ENCODE measurements at regions not wholly inside any gene's neighbourhood (a gene's known extent, or its start where the extent isn't known, plus 50 kb on each side); places are given as distances from the start of the nearest gene placed in this dataset.

- no peak for TF ChIP-seq CTCF (conservative IDR thresholded peaks at IDR 0.05; ENCODE audit: low read depth, low read length)
- CTCF ChIA-PET, result no interaction called here
- intact Hi-C loops (cut with micrococcal nuclease), result no loop called here
These were observed 269.2 kb upstream of the LRTM1 start for GRCh38 chr3:55197021-55197420.

GRCh38 chr3:55196495-55196894 is 268.6 kb upstream of the LRTM1 start:
- Histone ChIP-seq H2AFZ (ENCODE audit: low read length) (no peak overlapping the region), H3K27ac (ENCODE audit: low read length) (no peak overlapping the region), H3K4me1 (ENCODE audit: insufficient read depth, low read length) (no peaks in the 10 kb centered on the region), H4K20me1 (ENCODE audit: low read length) (no peaks in the 10 kb centered on the region), H3K4me3 (ENCODE audit: low read length) (no peak overlapping the region), H3K27me3 (ENCODE audit: low read length) (peaks cover 9% of the 10 kb centered on the region; the same call in 1 of the 2 replicates), H3K9me2 (replicated peaks; ENCODE audit: low read length) (no peaks in the 10 kb centered on the region), H3K79me2 (ENCODE audit: low read length) (no peaks in the 10 kb centered on the region), H3K4me2 (ENCODE audit: low read length) (no peak overlapping the region), H3K9ac (ENCODE audit: low read length) (no peak overlapping the region), H3K36me3 (ENCODE audit: low read depth, low read length) (no peaks in the 10 kb centered on the region), H3K9me3 (ENCODE audit: low read length) (no peaks in the 10 kb centered on the region), H3F3A (ENCODE audit: low read length, unreplicated experiment) (no peaks in the 10 kb centered on the region)
- no peak for DNase-seq
- ChIA-PET CTCF (no interaction called here), POLR2A (ENCODE audit: unreplicated experiment) (no interaction called here)
- intact Hi-C loops (cut with micrococcal nuclease), result no loop called here
- TF ChIP-seq EZH2phosphoT487 (IDR thresholded peaks at IDR 0.05; ENCODE audit: borderline replicate concordance, low read length) (no peak), EZH2 (IDR thresholded peaks at IDR 0.05; ENCODE audit: low read length, unreplicated experiment) (no peak), CTCF (conservative IDR thresholded peaks at IDR 0.05; ENCODE audit: low read depth, low read length) (no peak)
- ATAC-seq, result no peak
- no TSS peak for BruUV-seq (replicated peaks)

More at GRCh38 chr3:55197021-55197420, 269.2 kb upstream of the LRTM1 start:
- no peak for DNase-seq
- POLR2A ChIA-PET (ENCODE audit: unreplicated experiment), result no interaction called here
- no peak overlapping the region for H3K4me2 ChIP-seq (ENCODE audit: low read length)
- no peaks in the 10 kb centered on the region for H3K79me2 ChIP-seq (ENCODE audit: low read length)
- no peaks in the 10 kb centered on the region for H3K9me3 ChIP-seq (ENCODE audit: low read length)
- H3K9me2 ChIP-seq (replicated peaks; ENCODE audit: low read length), result no peaks in the 10 kb centered on the region
- BruUV-seq (replicated peaks), result no TSS peak
- H3K4me1 ChIP-seq (ENCODE audit: insufficient read depth, low read length), result no peaks in the 10 kb centered on the region
- H3K4me3 ChIP-seq (ENCODE audit: low read length), result no peak overlapping the region
- H3K36me3 ChIP-seq (ENCODE audit: low read depth, low read length), result no peaks in the 10 kb centered on the region
- H3K27ac ChIP-seq (ENCODE audit: low read length), result no peak overlapping the region
- H4K20me1 ChIP-seq (ENCODE audit: low read length), result no peaks in the 10 kb centered on the region
- peaks cover 9% of the 10 kb centered on the region; the same call in 1 of the 2 replicates for H3K27me3 ChIP-seq (ENCODE audit: low read length)
- H3K9ac ChIP-seq (ENCODE audit: low read length), result no peak overlapping the region
- ATAC-seq, result no peak
- H2AFZ ChIP-seq (ENCODE audit: low read length), result no peak overlapping the region
- no peaks in the 10 kb centered on the region for H3F3A ChIP-seq (ENCODE audit: low read length, unreplicated experiment)

GRCh38 chr3:55194376-55194775 is 266.5 kb upstream of the LRTM1 start:
- no peaks in the 10 kb centered on the region for H3K79me2 ChIP-seq (ENCODE audit: low read length)
- POLR2A ChIA-PET (ENCODE audit: unreplicated experiment), result no interaction called here
- BruUV-seq (replicated peaks), result no TSS peak

More at GRCh38 chr3:55194376-55194775, 266.5 kb upstream of the LRTM1 start:
- H3K9ac ChIP-seq (ENCODE audit: low read length), result no peak overlapping the region
- no peak for ATAC-seq
- TF ChIP-seq CTCF (conservative IDR thresholded peaks at IDR 0.05; ENCODE audit: low read depth, low read length) (no peak), EZH2 (IDR thresholded peaks at IDR 0.05; ENCODE audit: low read length, unreplicated experiment) (no peak), EZH2phosphoT487 (IDR thresholded peaks at IDR 0.05; ENCODE audit: borderline replicate concordance, low read length) (no peak)
- no peaks in the 10 kb centered on the region for H4K20me1 ChIP-seq (ENCODE audit: low read length)
- H3K27ac ChIP-seq (ENCODE audit: low read length), result no peak overlapping the region
- no peaks in the 10 kb centered on the region for H3F3A ChIP-seq (ENCODE audit: low read length, unreplicated experiment)
- no peak overlapping the region for H3K4me2 ChIP-seq (ENCODE audit: low read length)
- no peaks in the 10 kb centered on the region for H3K9me2 ChIP-seq (replicated peaks; ENCODE audit: low read length)
- H3K4me1 ChIP-seq (ENCODE audit: insufficient read depth, low read length), result no peaks in the 10 kb centered on the region
- H3K9me3 ChIP-seq (ENCODE audit: low read length), result no peaks in the 10 kb centered on the region
- DNase-seq, result no peak
- no peak overlapping the region for H3K4me3 ChIP-seq (ENCODE audit: low read length)
- no peaks in the 10 kb centered on the region for H3K36me3 ChIP-seq (ENCODE audit: low read depth, low read length)
- H3K27me3 ChIP-seq (ENCODE audit: low read length), result peaks cover 3% of the 10 kb centered on the region; the same call in 1 of the 2 replicates
- intact Hi-C loops (cut with micrococcal nuclease), result no loop called here
- H2AFZ ChIP-seq (ENCODE audit: low read length), result no peak overlapping the region
- CTCF ChIA-PET, result no interaction called here

Data from PC-3 (cell line).